ENCODE measurements at regions not wholly inside any gene's neighbourhood (a gene's known extent, or its start where the extent isn't known, plus 50 kb on each side); places are given as distances from the start of the nearest gene placed in this dataset.

DNA sequence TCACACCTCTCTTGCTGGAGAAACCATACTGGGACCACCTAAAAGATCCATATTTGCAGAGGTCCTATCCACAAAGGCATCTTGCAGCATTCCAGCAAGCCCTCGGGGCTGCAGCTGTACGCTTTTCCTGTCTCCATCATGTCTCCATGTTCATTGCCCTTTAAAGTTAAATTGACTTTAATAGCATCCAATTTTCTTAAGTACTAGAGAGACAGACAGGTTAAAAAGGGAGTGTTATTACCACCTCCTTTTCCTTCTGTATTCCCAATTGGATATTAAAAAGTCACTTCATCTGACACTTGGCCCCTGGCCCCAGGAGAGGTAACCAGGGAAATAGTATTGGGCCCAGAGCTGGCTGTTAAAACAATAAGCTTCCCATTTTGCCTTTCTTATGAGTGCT, 178.6 kb downstream of the UNC5CL start (continued):
- TF ChIP-seq, protein P1, sequence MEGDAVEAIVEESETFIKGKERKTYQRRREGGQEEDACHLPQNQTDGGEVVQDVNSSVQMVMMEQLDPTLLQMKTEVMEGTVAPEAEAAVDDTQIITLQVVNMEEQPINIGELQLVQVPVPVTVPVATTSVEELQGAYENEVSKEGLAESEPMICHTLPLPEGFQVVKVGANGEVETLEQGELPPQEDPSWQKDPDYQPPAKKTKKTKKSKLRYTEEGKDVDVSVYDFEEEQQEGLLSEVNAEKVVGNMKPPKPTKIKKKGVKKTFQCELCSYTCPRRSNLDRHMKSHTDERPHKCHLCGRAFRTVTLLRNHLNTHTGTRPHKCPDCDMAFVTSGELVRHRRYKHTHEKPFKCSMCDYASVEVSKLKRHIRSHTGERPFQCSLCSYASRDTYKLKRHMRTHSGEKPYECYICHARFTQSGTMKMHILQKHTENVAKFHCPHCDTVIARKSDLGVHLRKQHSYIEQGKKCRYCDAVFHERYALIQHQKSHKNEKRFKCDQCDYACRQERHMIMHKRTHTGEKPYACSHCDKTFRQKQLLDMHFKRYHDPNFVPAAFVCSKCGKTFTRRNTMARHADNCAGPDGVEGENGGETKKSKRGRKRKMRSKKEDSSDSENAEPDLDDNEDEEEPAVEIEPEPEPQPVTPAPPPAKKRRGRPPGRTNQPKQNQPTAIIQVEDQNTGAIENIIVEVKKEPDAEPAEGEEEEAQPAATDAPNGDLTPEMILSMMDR (IDR thresholded peaks at IDR 0.05; ENCODE audit: control extremely low read depth in 1 of 3, insufficient read depth in 1 of 3, low read depth in 1 of 3, low read length in 3 of 3): no peak
- TF ChIP-seq, protein P2, sequence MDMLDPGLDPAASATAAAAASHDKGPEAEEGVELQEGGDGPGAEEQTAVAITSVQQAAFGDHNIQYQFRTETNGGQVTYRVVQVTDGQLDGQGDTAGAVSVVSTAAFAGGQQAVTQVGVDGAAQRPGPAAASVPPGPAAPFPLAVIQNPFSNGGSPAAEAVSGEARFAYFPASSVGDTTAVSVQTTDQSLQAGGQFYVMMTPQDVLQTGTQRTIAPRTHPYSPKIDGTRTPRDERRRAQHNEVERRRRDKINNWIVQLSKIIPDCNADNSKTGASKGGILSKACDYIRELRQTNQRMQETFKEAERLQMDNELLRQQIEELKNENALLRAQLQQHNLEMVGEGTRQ (IDR thresholded peaks at IDR 0.05; ENCODE audit: low read length): no peak
- TF ChIP-seq CHD2 (IDR thresholded peaks at IDR 0.05; ENCODE audit: low read length) (no peak), RXRA (IDR thresholded peaks at IDR 0.05; ENCODE audit: insufficient read depth, low read depth, low read length) (no peak), CBX8 (IDR thresholded peaks at IDR 0.05; ENCODE audit: borderline replicate concordance, low read depth, low read length) (no peak)
